ENCODE measurements at regions not wholly inside any gene's neighbourhood (a gene's known extent, or its start where the extent isn't known, plus 50 kb on each side); places are given as distances from the start of the nearest gene placed in this dataset.

DNA sequence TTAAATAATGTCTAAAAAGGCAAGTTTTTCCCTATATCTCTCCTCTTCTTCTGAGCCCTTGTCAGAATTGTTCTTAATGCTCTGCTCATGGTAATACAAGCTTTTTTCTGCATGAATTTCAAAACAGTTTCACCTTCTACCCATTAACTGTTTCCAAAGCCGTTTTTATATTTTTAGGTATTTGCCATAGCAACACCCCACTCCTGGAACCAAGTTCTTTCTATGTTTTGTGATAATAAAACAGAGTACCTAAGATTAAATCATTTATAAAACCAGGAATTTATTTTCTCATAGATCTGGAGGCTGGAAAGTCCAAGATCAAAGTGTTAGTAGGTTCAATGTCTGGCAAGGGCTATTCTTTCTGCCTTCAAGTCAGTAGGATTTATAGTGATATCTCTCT is 497.4 kb downstream of the ETS1 start:
- no peak for TF ChIP-seq EZH2 (IDR thresholded peaks at IDR 0.05; ENCODE audit: low read depth, unreplicated experiment)
- TF ChIP-seq, protein P1, sequence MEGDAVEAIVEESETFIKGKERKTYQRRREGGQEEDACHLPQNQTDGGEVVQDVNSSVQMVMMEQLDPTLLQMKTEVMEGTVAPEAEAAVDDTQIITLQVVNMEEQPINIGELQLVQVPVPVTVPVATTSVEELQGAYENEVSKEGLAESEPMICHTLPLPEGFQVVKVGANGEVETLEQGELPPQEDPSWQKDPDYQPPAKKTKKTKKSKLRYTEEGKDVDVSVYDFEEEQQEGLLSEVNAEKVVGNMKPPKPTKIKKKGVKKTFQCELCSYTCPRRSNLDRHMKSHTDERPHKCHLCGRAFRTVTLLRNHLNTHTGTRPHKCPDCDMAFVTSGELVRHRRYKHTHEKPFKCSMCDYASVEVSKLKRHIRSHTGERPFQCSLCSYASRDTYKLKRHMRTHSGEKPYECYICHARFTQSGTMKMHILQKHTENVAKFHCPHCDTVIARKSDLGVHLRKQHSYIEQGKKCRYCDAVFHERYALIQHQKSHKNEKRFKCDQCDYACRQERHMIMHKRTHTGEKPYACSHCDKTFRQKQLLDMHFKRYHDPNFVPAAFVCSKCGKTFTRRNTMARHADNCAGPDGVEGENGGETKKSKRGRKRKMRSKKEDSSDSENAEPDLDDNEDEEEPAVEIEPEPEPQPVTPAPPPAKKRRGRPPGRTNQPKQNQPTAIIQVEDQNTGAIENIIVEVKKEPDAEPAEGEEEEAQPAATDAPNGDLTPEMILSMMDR (conservative IDR thresholded peaks at IDR 0.05; ENCODE audit: low read depth in 2 of 2), result no peak
- TF ChIP-seq POLR2AphosphoS5 (IDR thresholded peaks at IDR 0.05; ENCODE audit: low read depth), result no peak
- TF ChIP-seq, protein P2, sequence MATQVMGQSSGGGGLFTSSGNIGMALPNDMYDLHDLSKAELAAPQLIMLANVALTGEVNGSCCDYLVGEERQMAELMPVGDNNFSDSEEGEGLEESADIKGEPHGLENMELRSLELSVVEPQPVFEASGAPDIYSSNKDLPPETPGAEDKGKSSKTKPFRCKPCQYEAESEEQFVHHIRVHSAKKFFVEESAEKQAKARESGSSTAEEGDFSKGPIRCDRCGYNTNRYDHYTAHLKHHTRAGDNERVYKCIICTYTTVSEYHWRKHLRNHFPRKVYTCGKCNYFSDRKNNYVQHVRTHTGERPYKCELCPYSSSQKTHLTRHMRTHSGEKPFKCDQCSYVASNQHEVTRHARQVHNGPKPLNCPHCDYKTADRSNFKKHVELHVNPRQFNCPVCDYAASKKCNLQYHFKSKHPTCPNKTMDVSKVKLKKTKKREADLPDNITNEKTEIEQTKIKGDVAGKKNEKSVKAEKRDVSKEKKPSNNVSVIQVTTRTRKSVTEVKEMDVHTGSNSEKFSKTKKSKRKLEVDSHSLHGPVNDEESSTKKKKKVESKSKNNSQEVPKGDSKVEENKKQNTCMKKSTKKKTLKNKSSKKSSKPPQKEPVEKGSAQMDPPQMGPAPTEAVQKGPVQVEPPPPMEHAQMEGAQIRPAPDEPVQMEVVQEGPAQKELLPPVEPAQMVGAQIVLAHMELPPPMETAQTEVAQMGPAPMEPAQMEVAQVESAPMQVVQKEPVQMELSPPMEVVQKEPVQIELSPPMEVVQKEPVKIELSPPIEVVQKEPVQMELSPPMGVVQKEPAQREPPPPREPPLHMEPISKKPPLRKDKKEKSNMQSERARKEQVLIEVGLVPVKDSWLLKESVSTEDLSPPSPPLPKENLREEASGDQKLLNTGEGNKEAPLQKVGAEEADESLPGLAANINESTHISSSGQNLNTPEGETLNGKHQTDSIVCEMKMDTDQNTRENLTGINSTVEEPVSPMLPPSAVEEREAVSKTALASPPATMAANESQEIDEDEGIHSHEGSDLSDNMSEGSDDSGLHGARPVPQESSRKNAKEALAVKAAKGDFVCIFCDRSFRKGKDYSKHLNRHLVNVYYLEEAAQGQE (IDR thresholded peaks at IDR 0.05; ENCODE audit: unreplicated experiment), result no peak
- no peak for TF ChIP-seq JUNB (IDR thresholded peaks at IDR 0.05; ENCODE audit: unreplicated experiment)
- no peak for TF ChIP-seq EZH2phosphoT487 (IDR thresholded peaks at IDR 0.05; ENCODE audit: unreplicated experiment)
- TF ChIP-seq NANOG (IDR thresholded peaks at IDR 0.05; ENCODE audit: borderline replicate concordance), result no peak
- TF ChIP-seq, protein P3, sequence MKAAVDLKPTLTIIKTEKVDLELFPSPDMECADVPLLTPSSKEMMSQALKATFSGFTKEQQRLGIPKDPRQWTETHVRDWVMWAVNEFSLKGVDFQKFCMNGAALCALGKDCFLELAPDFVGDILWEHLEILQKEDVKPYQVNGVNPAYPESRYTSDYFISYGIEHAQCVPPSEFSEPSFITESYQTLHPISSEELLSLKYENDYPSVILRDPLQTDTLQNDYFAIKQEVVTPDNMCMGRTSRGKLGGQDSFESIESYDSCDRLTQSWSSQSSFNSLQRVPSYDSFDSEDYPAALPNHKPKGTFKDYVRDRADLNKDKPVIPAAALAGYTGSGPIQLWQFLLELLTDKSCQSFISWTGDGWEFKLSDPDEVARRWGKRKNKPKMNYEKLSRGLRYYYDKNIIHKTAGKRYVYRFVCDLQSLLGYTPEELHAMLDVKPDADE (IDR thresholded peaks at IDR 0.05), result no peak
- TF ChIP-seq CREB1 (CRISPR knock-in tag; IDR thresholded peaks at IDR 0.05; ENCODE audit: low read depth), result no peak
- no peak for TF ChIP-seq ZNF114 (CRISPR knock-in tag; IDR thresholded peaks at IDR 0.05)

All from GM23338 (cell line).